ENCODE measurements at regions not wholly inside any gene's neighbourhood (a gene's known extent, or its start where the extent isn't known, plus 50 kb on each side); places are given as distances from the start of the nearest gene placed in this dataset.

DNA sequence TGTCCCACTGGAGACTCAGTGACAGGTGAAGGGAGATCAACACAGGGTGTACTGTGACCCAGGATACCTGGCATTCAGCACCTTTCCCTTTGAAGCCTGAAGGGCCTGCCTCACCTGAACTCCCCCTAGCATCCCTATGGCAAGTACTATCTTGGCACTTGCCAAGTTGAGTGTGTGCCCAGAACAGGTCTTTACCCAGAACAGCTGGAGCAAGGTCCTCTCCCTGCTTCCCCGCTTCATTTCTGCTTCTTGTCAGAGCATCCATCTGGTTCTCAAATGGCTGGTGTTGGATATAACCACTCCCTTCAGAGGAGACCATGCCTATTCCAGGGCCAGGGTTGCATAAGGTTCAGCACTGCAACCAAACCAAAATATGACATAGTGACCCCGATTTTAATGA lies 73.0 kb downstream of the FAM43A start:
- no peak for TF ChIP-seq SIN3A (IDR thresholded peaks at IDR 0.05; ENCODE audit: borderline replicate concordance, insufficient read depth, low read length)
- no peak for TF ChIP-seq POLR2AphosphoS5 (IDR thresholded peaks at IDR 0.05; ENCODE audit: low read depth, low read length)
- TF ChIP-seq, protein P1, sequence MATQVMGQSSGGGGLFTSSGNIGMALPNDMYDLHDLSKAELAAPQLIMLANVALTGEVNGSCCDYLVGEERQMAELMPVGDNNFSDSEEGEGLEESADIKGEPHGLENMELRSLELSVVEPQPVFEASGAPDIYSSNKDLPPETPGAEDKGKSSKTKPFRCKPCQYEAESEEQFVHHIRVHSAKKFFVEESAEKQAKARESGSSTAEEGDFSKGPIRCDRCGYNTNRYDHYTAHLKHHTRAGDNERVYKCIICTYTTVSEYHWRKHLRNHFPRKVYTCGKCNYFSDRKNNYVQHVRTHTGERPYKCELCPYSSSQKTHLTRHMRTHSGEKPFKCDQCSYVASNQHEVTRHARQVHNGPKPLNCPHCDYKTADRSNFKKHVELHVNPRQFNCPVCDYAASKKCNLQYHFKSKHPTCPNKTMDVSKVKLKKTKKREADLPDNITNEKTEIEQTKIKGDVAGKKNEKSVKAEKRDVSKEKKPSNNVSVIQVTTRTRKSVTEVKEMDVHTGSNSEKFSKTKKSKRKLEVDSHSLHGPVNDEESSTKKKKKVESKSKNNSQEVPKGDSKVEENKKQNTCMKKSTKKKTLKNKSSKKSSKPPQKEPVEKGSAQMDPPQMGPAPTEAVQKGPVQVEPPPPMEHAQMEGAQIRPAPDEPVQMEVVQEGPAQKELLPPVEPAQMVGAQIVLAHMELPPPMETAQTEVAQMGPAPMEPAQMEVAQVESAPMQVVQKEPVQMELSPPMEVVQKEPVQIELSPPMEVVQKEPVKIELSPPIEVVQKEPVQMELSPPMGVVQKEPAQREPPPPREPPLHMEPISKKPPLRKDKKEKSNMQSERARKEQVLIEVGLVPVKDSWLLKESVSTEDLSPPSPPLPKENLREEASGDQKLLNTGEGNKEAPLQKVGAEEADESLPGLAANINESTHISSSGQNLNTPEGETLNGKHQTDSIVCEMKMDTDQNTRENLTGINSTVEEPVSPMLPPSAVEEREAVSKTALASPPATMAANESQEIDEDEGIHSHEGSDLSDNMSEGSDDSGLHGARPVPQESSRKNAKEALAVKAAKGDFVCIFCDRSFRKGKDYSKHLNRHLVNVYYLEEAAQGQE (IDR thresholded peaks at IDR 0.05; ENCODE audit: insufficient read depth in 1 of 2, low read depth in 2 of 2, low read length in 2 of 2): no peak
- TF ChIP-seq TAF1 (IDR thresholded peaks at IDR 0.05; ENCODE audit: borderline replicate concordance, insufficient read depth, low read length): no peak

All from PFSK-1 (cell line).